Left lung (tissue), 4 donors: ENCODE measurements at regions not wholly inside any gene's neighbourhood (a gene's known extent, or its start where the extent isn't known, plus 50 kb on each side); places are given as distances from the start of the nearest gene placed in this dataset.
"Not testable (repeated sequence)": the region's sequence is repeated elsewhere in the genome, so short reads cannot be mapped to it uniquely, and the experiment has no call there.

ENCODE experiments used
- ATAC-seq: fragments of 200-7000 bp; cut with Tn5 transposase; one replicate; pipeline ENCODE4 v1.9.1; 2020; ENCODE audit warnings: moderate library complexity
- DNase-seq, 4 donors: peaks; one replicate each; pipeline ENCODE4 v3.0.0-alpha.2; 2013 to 2020
- H3K27ac ChIP-seq, 2 donors: fragments of 200-600 bp; sonication (generic) in 1 of 2; one replicate each; pipeline versions ENCODE4 v1.5.0 to v1.8.0; 2020 to 2021
- H3K27me3 ChIP-seq, 2 donors: fragments of 200-600 bp; sonication (generic) in 1 of 2; one replicate each; pipeline versions ENCODE4 v1.5.0 to v1.8.0; 2020 to 2021
- H3K36me3 ChIP-seq, 2 donors: fragments of 200-600 bp; sonication (generic) in 1 of 2; one replicate each; pipeline versions ENCODE4 v1.5.0 to v1.8.0; 2020 to 2021
- H3K4me1 ChIP-seq, 2 donors: fragments of 200-600 bp; one replicate each; pipeline ENCODE4 v1.8.0; 2021
- H3K4me3 ChIP-seq, 2 donors: fragments of 200-600 bp; sonication (generic) in 1 of 2; one replicate each; pipeline versions ENCODE4 v1.5.0 to v1.8.0; 2020 to 2021; ENCODE audit warnings: mild to moderate bottlenecking in 1 of 2
- H3K9me3 ChIP-seq, 2 donors: fragments of 200-600 bp; sonication (generic) in 1 of 2; one replicate each; pipeline versions ENCODE4 v1.5.0 to v1.8.0; 2020 to 2021
- intact Hi-C, 2 donors: fragments of 100-400 bp; cut with DNase I; formaldehyde crosslinking; loops; one replicate each; pipeline versions ENCODE4 v1.11.2 to v1.14.2; 2022
- TF ChIP-seq, protein P1 (sequence below), 2 donors: fragments of 200-600 bp; sonication (generic) in 1 of 2; IDR thresholded peaks; one replicate each; pipeline versions ENCODE4 v1.5.0 to v1.8.0; 2021; ENCODE audit warnings: antibody characterized with exemption in 2 of 2
- donor health status: DM: no; HTN: yes; CAD: no.
- donor health status: DM: no; HTN: no; CAD: no.

DNA sequence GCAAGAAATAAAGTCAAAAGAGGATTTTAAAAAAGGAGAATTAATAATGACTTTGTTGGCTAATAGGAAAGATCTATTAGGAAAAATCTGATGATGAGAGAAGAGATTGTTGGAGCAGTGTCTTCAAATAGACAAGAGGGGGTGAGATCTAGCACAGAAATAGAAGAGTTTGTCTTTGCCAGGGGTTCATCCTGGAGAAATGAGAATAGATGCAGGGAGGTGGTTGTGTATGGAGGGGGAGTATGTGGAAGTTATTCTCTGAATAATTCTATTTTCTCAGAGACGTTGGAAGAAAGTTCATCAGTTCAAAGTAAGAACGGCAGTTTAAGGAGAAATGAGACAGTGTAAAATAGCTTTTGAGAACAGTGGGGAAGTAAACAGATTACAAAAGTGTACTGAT, 161.3 kb downstream of the TM2D1 start:
- H3K27ac ChIP-seq: no peak overlapping the region
- DNase-seq (no peak), ATAC-seq (no peak)
- intact Hi-C loops: no loop called here
- no peak overlapping the region for H3K4me3 ChIP-seq
- no peaks in the 10 kb centered on the region for H3K36me3 ChIP-seq
- H3K9me3 ChIP-seq: peaks cover 7 to 30% of the 10 kb centered on the region in 2 donors
- no peaks in the 10 kb centered on the region for H3K4me1 ChIP-seq
- H3K27me3 ChIP-seq: no peaks in the 10 kb centered on the region
- TF ChIP-seq, protein P1, sequence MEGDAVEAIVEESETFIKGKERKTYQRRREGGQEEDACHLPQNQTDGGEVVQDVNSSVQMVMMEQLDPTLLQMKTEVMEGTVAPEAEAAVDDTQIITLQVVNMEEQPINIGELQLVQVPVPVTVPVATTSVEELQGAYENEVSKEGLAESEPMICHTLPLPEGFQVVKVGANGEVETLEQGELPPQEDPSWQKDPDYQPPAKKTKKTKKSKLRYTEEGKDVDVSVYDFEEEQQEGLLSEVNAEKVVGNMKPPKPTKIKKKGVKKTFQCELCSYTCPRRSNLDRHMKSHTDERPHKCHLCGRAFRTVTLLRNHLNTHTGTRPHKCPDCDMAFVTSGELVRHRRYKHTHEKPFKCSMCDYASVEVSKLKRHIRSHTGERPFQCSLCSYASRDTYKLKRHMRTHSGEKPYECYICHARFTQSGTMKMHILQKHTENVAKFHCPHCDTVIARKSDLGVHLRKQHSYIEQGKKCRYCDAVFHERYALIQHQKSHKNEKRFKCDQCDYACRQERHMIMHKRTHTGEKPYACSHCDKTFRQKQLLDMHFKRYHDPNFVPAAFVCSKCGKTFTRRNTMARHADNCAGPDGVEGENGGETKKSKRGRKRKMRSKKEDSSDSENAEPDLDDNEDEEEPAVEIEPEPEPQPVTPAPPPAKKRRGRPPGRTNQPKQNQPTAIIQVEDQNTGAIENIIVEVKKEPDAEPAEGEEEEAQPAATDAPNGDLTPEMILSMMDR (IDR thresholded peaks at IDR 0.05): no peak

DNA sequence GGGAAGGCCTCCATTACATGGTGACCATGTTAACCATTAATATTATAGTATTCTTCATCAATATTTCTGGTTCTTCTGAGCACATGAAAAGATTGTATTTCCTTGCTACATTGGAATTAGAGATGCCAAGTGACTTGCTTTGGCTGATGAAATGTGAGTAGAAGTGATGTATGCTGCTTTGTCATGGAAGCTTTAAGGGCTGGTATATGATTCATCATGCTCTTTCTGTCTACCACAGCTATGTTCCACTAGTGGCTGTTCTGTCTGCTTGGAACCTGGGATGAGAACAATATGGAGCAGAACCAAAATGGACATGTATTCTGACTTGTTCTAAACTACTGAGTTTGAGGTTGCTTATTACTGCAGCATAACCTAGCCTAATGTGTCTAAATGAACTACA, 163.3 kb downstream of the TM2D1 start:
- Histone ChIP-seq H3K36me3 (no peaks in the 10 kb centered on the region), H3K9me3 (peaks cover 7 to 23% of the 10 kb centered on the region in 2 donors), H3K4me3 (no peak overlapping the region), H3K27ac (no peak overlapping the region), H3K27me3 (no peaks in the 10 kb centered on the region), H3K4me1 (no peaks in the 10 kb centered on the region)
- TF ChIP-seq, protein P1 (IDR thresholded peaks at IDR 0.05): no peak
- ATAC-seq (no peak), DNase-seq (no peak)
- intact Hi-C loops: no loop called here

DNA sequence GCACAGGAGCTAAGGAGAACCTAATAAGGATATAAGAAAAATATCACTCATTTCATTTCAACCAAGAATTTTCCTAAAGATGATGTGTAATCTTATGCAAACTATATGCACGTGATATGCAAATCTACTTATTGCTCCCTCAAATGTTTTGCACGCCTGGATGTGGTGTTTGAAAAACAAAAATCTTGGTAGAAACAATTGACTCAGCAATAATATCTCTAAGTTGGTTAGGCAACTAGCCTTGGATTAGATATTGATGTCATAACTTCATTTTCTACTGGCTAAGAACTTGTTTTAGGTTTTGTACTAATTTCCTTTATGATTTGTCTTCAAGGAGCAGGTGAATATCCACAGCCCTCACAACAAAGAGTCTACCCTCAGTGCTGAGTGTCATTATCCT, 164.6 kb downstream of the TM2D1 start:
- TF ChIP-seq, protein P1 (IDR thresholded peaks at IDR 0.05): no peak
- no peaks in the 10 kb centered on the region for H3K36me3 ChIP-seq
- no peak overlapping the region for H3K4me3 ChIP-seq
- DNase-seq: no peak
- intact Hi-C loops: no loop called here
- H3K27ac ChIP-seq: no peak overlapping the region
- no peaks in the 10 kb centered on the region for H3K27me3 ChIP-seq
- ATAC-seq: no peak
- H3K4me1 ChIP-seq: no peaks in the 10 kb centered on the region
- H3K9me3 ChIP-seq: peaks cover 0 to 15% of the 10 kb centered on the region in 2 donors

DNA sequence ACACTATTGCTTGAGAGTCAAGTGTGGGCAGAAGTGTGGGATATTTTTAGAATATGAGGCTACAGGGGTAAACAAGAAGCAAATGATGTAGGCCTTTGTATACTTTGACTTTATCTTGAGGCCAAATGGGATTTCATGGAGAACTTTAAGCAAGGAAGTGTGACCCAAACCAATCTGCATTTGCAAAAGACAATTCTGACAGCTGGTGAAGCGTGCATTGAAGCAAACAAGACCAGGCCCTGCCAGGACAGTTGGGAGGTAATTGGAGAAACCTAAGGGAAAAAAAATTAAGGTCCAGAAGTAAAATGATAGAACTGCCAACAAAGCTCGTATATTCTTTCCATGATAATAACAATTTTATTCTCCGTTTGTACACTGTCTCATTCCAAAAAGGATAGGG, 168.3 kb downstream of the TM2D1 start:
- Histone ChIP-seq H3K9me3 (peaks cover 0 to 5% of the 10 kb centered on the region in 2 donors), H3K4me1 (no peaks in the 10 kb centered on the region), H3K27ac (no peak overlapping the region), H3K36me3 (no peaks in the 10 kb centered on the region), H3K27me3 (no peaks in the 10 kb centered on the region), H3K4me3 (no peak overlapping the region)
- intact Hi-C loops: no loop called here
- DNase-seq (no peak), ATAC-seq (no peak)
- TF ChIP-seq, protein P1 (IDR thresholded peaks at IDR 0.05): no peak

DNA sequence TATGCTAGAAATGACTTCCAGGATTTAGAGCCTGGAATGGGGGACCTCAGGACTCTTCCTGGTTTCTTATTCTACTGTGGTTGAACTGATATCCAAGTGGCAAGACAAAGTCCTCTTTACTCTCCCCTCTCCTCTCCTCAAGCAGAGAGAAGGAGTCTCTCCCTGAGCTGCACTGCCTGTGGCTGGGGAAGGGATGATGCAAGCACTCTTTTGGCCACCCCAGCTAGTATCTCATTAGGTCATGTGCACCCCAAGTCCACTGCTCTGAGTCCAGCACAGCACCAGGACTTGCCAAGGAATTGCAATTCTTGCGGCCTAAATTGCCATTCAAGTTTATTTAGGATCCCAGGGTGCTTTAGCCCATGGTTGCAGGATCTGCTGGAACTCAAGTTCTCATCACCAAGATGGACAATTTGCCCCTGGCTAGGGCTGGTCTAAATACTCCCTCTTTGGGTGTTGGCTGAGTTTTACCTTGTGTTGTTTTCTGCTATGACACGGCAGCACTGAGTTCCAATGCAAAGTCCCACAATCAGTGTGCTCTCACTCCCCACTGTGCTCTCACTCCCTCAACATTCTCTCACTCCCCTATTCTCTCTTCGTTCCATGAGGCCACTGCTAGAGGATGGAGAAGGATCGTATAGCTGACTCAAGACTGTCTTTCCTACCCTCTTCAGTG, 172.2 kb downstream of the TM2D1 start:
- intact Hi-C loops: no loop called here
- no peak overlapping the region for H3K27ac ChIP-seq
- no peak for ATAC-seq
- no peak for DNase-seq
- no peaks in the 10 kb centered on the region for H3K4me1 ChIP-seq
- no peaks in the 10 kb centered on the region for H3K36me3 ChIP-seq
- no peaks in the 10 kb centered on the region for H3K27me3 ChIP-seq
- peaks cover 0 to 5% of the 10 kb centered on the region in 2 donors for H3K9me3 ChIP-seq
- TF ChIP-seq, protein P1 (IDR thresholded peaks at IDR 0.05): no peak
- H3K4me3 ChIP-seq: no peak overlapping the region

DNA sequence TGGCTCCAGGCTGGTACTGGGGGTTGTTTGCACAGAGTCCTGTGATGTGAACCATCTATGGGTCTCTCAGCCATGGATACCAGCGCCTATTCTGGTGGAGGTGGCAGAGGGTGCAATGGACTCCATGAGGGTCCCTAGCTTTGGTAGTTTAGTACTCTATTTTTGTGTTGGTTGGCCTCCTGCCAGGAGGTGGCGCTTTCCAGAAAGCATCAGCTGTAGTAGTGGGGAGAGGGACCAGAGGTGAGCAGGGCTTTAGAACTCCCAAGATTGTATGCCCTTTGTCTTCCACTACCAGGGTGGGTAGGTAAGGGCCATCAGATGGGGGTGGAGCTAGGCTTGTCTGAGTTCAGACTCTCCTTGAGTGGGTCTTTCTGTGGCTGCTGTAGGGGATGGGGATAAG, 177.6 kb downstream of the TM2D1 start:
- ATAC-seq, intact Hi-C loops, H3K36me3 ChIP-seq, H3K27ac ChIP-seq, DNase-seq, H3K4me3 ChIP-seq, H3K27me3 ChIP-seq, H3K4me1 ChIP-seq, H3K9me3 ChIP-seq: not testable (repeated sequence)

DNA sequence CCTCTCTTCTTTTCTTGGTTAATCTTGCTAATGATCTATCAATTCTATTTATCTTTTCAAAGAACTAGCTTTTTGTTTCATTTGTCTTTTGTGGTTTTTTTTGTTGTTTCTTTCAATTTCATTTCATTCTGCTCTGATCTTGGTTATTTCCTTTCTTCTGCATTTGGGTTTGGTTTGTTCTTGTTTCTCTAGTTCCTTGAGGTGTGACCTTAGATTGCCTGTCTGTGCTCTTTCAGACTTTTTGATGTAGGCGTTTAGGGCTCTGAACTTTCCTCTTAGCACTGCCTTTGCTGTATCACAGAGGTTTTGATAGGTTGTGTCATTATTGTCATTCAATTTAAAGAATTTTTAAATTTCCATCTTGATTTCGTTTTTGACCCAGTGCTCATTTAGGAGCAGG, 180.1 kb downstream of the TM2D1 start:
- H3K36me3 ChIP-seq, ATAC-seq, H3K27me3 ChIP-seq, DNase-seq, H3K4me1 ChIP-seq, intact Hi-C loops, H3K27ac ChIP-seq, H3K4me3 ChIP-seq, H3K9me3 ChIP-seq: not testable (repeated sequence)

DNA sequence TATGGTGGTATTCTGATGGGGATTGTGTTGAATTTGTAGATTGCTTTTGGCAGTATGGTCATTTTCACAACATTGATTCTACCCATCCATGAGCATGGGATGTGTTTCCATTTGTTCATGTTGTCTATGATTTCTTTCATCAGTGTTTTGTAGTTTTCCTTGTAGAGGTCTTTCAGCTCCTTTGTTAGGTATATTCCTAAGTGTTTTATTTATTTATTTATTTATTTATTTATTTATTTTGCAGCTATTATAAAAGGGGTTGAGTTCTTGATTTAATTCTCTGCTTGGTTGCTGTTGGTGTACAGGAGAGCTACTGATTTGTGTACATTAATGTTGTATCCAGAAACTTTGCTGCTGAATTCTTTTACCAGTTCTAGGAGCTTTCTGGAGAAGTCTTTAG, 181.4 kb downstream of the TM2D1 start:
- H3K4me3 ChIP-seq, DNase-seq, H3K9me3 ChIP-seq, ATAC-seq, H3K36me3 ChIP-seq, H3K27me3 ChIP-seq, intact Hi-C loops, H3K4me1 ChIP-seq, H3K27ac ChIP-seq: not testable (repeated sequence)
